GM19463 (cell line): ENCODE measurements at regions not wholly inside any gene's neighbourhood (a gene's known extent, or its start where the extent isn't known, plus 50 kb on each side); places are given as distances from the start of the nearest gene placed in this dataset.
"Not testable (repeated sequence)": the region's sequence is repeated elsewhere in the genome, so short reads cannot be mapped to it uniquely, and the experiment has no call there.

Experiments used
- ATAC-seq: cut with Tn5 transposase; IDR thresholded peaks from one replicate; pipeline ENCODE4 v1.9.1; 2021; ENCODE audit warnings: mild to moderate bottlenecking, moderate library complexity; ENCODE audit not compliant: unreplicated experiment

GRCh38 chr3:98701071-98701675 lies 62.0 kb upstream of the ST3GAL6 start:
- no peak for ATAC-seq

DNA sequence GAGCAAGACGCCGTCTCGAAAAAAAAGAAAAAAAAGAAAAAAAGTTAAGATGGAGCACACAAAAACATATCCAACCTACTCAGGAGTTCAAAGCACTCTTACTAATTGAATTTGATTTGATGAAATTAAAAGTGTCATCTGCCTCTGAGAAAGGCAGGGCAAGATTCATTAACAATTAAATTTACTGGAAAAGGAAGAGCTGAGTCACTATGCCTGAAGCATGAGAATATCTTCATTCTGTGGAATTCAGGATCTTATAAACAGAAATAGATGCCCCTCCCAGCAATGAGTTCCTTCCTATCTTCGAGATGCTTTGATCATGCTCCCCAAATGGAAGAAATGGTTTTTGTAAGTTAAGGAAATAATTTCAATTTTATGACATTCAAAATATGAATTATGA lies 61.0 kb upstream of the ST3GAL6 start:
- ATAC-seq, result no peak

GRCh38 chr3:98705212-98705611 lies 57.9 kb upstream of the ST3GAL6 start:
- ATAC-seq, result no peak

DNA sequence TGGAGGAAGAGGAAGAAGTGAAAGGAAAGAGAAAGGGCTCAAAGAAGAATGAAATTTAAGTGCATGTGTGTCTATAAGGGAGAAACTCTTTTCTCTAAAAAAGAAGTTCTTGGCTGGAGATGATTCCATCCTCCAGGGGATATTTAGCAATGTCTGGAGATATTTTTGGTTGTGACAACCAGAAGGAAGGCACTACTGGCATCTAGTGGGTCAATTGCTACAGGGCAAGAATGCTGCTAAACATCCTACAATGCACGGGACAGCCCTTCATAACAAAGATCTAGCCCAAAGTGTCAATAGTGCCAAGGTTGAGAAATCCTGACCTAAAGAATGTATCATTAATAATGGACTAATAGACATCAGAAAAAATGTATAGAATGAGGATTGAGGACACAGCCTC lies 57.4 kb upstream of the ST3GAL6 start:
- ATAC-seq, result no peak

- ATAC-seq, result not testable (repeated sequence)
Observed at GRCh38 chr3:98708681-98709080, 54.5 kb upstream of the ST3GAL6 start.

GRCh38 chr3:98709441-98709840 lies 53.7 kb upstream of the ST3GAL6 start:
- ATAC-seq, result no peak

GRCh38 chr3:98710067-98710659 lies 53.0 kb upstream of the ST3GAL6 start:
- ATAC-seq, result no peak

GRCh38 chr3:98711426-98711825 lies 51.7 kb upstream of the ST3GAL6 start:
- no peak for ATAC-seq

DNA sequence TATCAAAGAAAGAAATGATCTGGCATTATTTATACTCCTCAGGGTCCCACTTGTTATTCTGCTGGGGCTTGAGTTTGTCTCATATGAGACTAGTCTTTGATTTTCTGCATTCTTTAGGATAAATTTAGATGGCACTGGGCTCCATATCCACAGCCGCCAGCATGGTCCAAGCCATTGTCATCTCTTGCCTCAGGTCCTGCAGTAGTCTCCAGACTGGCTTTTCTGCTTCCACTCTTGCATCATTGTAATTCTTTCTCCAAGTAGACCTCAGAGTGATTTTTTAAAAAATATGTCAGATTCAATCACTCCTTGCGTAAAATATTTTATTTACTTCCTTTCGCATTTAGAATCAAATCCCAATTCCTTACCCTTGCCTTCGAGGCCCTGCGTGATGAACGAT lies 50.4 kb upstream of the ST3GAL6 start:
- no peak for ATAC-seq

- not testable (repeated sequence) for ATAC-seq
Observed at GRCh38 chr3:98713332-98713731, 49.8 kb upstream of the ST3GAL6 start.
